C1 segment of cervical spinal cord (tissue), 14 donors: ENCODE measurements at regions not wholly inside any gene's neighbourhood (a gene's known extent, or its start where the extent isn't known, plus 50 kb on each side); places are given as distances from the start of the nearest gene placed in this dataset.

ENCODE experiments used
- DNase-seq, 14 donors: peaks; one replicate each; lab custom pipeline; 2025; lab: John Stamatoyannopoulos, UW

GRCh38 chr6:90829311-90829710 is 242.4 kb upstream of the MAP3K7 start:
- DNase-seq = no peak

- no peak for DNase-seq
Observed at GRCh38 chr6:90820436-90820835, 233.6 kb upstream of the MAP3K7 start.

- DNase-seq = peak in 1 of 14 donors; percentile 1
Observed at GRCh38 chr6:90819483-90819882, 232.6 kb upstream of the MAP3K7 start.

- peak in 2 of 14 donors; percentile 16 to 17 for DNase-seq
Observed at GRCh38 chr6:90818163-90818562, 231.3 kb upstream of the MAP3K7 start.

- DNase-seq = no peak
Observed at GRCh38 chr6:90816764-90817163, 229.9 kb upstream of the MAP3K7 start.

GRCh38 chr6:90811596-90812226 is 224.8 kb upstream of the MAP3K7 start:
- no peak for DNase-seq

GRCh38 chr6:90809035-90809434 is 222.2 kb upstream of the MAP3K7 start:
- no peak for DNase-seq

- DNase-seq = no peak
Observed at GRCh38 chr6:90807791-90808701, 221.2 kb upstream of the MAP3K7 start.

GRCh38 chr6:90805619-90806155 is 218.8 kb upstream of the MAP3K7 start:
- no peak for DNase-seq

GRCh38 chr6:90803956-90804355 is 217.1 kb upstream of the MAP3K7 start:
- DNase-seq = no peak

GRCh38 chr6:90795078-90795477 is 208.2 kb upstream of the MAP3K7 start:
- no peak for DNase-seq

GRCh38 chr6:90793771-90794170 is 206.9 kb upstream of the MAP3K7 start:
- DNase-seq = no peak

GRCh38 chr6:90790696-90791095 is 203.8 kb upstream of the MAP3K7 start:
- DNase-seq = no peak

GRCh38 chr6:90790058-90790457 is 203.2 kb upstream of the MAP3K7 start:
- DNase-seq = no peak

- DNase-seq = no peak
Observed at GRCh38 chr6:90788781-90789180, 201.9 kb upstream of the MAP3K7 start.

- no peak for DNase-seq
Observed at GRCh38 chr6:90787446-90787845, 200.6 kb upstream of the MAP3K7 start.

GRCh38 chr6:90780778-90781177 is 193.9 kb upstream of the MAP3K7 start:
- no peak for DNase-seq

GRCh38 chr6:90780141-90780540 is 193.3 kb upstream of the MAP3K7 start:
- DNase-seq = no peak

- DNase-seq = no peak
Observed at GRCh38 chr6:90778417-90779203, 191.7 kb upstream of the MAP3K7 start.

- no peak for DNase-seq
Observed at GRCh38 chr6:90770778-90771177, 183.9 kb upstream of the MAP3K7 start.

GRCh38 chr6:90765895-90766294 is 179.0 kb upstream of the MAP3K7 start:
- no peak for DNase-seq

- no peak for DNase-seq
Observed at GRCh38 chr6:90765491-90765890, 178.6 kb upstream of the MAP3K7 start.
